NCI-H2107 treated with DMSO at 0.1 percent for 48 hours (cell line): ENCODE measurements at regions not wholly inside any gene's neighbourhood (a gene's known extent, or its start where the extent isn't known, plus 50 kb on each side); places are given as distances from the start of the nearest gene placed in this dataset.

Experiments
- DNase-seq: peaks from one replicate; lab custom pipeline; 2025; ENCODE audit not compliant: unreplicated experiment; lab: John Stamatoyannopoulos, UW

GRCh38 chr12:124489915-124490583 is 77.4 kb downstream of the NCOR2 start:
- no peak for DNase-seq

DNA sequence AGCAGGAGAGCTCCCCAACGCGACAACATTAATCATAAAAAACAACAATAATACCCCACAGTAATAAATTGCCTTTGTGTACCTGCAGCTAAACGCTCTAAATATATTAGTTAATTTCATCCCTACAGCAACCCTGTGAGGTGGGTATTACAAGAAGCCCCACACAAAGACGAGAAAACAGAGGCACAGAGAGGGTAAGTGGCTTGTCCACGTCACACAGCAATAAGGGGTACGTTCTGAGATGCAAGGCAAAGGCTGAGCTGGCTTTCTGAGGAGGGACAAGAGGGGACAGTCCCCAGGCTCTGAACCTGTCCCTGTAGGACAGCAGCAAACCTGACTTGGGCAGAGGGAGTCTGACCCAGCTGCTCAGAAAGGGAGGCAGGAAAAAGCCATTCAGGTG is 78.2 kb downstream of the NCOR2 start:
- DNase-seq = no peak

- no peak for DNase-seq
Observed at GRCh38 chr12:124488520-124488919, 78.9 kb downstream of the NCOR2 start.

DNA sequence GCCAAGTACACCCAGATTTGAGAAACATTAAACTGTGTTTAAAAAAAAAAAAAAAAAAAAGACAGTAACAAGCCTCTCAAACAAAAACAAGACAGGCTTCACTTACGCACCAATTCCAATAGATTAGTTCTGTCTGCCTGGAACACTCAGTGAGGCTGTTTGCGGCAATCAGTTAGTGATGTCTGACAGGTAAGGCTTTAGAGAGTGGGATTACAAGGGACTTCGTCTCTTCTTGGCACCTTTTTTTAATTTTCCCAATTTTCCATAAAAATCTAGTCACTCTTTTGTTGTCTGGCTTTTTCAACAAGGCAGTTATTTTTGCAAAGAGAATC is 79.6 kb downstream of the NCOR2 start:
- no peak for DNase-seq

DNA sequence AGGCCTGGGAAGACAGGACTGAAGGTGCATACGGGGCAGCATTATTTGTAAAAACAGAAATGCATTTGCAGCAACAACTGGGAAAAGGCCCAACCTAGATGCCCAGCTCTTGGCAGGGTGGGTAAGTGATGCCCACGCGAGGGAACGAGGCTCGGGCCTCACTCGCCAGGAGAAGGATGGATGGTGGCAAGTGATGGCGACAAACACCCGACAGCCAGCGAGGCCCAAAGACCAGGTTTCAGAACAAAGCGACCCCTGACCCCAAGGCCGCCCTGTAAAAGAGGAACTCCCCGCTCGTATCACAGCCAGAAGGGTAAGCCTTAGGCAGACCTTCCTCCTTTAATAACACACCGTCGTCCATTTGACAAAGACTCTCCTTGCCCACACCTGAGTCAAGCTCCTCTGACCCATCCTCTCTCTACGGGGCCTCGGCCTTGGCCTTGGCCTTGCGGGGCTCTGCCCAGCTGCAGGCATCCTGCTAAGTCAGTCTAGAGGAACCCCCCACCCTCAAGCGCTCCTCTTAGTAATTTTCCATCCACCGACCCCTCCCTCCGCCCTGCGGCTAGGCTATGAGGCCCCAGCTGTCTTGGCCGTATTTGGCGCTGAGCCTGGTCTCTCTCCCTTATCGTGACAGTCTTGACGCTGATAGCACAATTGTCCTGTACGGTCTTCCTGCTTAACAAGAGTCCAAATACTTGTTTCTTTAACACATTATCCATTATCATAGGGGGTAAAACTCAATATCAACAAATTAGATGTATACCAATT is 80.2 kb downstream of the NCOR2 start:
- DNase-seq = no peak

- DNase-seq = no peak
Observed at GRCh38 chr12:124486346-124486963, 81.0 kb downstream of the NCOR2 start.

DNA sequence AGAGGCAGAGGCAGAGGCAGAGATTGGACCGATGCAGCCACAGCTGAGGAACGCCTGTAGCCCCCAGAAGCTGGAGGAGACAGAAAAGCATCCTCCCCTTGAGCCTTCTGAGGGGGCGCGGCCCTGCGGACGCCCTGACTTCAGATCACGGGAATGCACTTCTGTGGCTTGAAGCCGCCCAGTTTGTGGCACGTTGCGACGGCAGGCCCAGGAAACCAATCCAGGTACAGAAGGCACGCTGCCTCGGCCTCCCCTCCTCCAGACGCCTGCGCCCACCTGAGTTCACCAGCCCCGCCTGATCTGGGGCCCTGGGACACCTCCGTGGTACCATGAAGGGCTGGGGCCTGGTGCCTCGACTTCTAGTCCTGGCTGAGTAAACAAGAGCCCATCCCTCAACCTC is 82.0 kb downstream of the NCOR2 start:
- no peak for DNase-seq

- DNase-seq = no peak
Observed at GRCh38 chr12:124484526-124484953, 82.9 kb downstream of the NCOR2 start.

DNA sequence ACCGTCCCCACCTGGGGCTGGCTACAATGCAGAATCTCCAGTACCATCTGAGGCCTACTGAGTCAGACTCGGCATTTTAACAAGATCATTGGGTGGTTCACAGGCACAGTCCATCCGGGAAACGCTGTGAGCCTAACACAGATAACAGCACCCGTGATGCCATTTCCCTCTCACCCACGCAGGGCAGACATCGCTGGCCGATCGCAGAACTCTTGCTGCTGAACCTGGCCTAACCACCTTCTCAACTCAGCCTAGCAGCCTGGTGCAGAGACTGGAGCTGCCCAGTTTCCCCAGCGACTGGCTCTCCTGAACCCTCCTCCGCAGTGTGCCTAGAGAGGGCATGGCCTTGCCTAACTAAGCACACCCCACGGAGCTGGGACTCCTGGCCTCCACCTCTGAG is 83.3 kb downstream of the NCOR2 start:
- DNase-seq = no peak

DNA sequence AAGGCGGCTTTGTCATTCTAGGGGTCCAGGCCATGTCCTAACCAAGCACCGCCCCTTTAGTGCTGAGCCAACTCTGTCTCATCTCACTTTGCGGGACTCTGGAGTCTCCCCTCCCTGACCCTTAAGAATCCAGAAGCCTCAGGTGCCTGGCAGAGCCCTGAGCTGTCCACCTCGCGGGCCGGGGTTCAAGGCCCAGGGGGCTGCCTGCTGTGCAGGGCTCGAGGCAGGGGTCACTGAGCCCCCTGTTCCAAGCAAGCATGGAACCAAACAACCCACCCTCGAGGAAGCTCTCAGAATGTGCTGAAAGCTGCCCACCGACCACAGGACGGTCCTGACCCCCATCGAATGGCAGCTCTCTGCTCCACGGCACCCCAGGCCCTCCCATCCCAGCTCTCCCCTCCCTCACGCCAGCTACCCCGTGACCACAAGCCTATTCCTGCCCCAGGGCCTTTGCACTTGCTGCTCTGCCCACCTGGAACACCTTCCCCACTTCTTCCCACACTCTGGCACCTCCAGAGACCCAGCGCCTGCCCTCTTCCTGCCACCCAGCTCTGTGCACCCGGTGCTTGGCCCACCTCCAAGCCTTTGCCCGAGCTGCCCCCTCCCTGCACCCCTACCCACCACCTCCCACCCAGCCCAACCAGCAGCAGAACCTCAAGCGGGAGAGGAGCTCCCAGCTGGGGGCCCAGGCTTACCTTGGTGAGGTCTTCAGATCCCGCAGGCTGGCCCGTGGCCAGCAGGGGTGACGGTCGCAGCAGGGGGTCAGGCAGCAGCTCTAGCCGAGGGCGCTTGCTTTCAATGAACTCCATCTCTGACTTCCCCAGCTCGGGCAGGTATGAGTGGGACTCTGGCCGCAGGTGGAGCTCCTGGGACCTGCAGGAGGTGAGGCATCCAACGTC is 84.3 kb downstream of the NCOR2 start:
- no peak for DNase-seq

DNA sequence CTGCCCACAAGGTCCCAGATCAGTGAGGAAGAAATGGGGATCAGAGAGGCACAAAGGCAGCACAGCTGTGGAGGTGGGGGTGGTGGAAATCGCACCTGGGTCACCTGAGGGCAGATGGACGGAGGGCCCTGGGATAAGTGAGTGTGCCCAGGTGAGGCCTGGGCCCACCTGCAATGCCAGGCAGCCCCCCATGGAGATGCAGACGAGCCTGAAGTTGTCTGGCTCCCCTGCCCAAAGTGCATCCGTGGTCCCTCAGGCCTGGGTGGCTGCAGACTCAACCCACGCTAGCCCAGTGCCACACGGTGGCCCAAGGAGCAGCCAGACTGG is 84.9 kb downstream of the NCOR2 start:
- no peak for DNase-seq

DNA sequence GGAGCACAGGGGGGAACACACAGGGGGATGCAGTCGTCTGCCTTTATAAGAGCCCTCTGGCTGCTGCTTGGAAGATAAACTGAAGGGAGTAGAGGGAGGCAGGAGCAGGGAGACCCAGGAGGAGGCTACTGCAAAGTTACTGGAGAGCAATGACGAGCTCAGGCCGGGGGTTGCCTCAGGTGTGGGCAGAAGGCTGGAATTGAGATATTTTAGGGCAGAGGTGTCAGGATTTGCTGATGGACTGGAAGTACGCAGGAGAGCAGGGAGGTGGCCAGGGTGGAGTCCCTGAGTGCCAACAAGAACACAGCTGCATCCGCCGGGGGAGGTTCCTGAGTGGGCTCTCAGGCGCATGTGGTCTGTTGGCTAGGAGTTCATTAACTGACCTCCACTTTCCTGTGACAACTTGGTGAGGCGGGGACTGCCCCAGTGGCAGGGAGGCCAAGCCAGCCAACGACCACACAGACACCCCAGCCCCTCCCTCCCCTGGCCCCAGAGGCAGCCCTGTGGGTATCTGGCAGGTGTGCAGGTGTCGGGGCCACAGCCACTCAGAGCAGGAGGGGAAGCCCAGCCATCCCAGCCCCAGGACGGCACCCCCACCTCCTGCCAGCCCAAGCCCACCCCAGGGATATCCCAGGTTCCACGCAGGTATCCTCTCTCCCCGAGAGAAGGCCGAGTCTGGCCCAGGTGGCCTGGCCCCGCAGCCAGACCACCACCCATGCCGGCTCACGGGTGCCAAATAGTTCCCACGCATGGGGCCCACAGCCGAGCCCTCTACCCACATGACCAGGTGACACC is 85.4 kb downstream of the NCOR2 start:
- DNase-seq = no peak

- DNase-seq = no peak
Observed at GRCh38 chr12:124481257-124481750, 86.1 kb downstream of the NCOR2 start.

DNA sequence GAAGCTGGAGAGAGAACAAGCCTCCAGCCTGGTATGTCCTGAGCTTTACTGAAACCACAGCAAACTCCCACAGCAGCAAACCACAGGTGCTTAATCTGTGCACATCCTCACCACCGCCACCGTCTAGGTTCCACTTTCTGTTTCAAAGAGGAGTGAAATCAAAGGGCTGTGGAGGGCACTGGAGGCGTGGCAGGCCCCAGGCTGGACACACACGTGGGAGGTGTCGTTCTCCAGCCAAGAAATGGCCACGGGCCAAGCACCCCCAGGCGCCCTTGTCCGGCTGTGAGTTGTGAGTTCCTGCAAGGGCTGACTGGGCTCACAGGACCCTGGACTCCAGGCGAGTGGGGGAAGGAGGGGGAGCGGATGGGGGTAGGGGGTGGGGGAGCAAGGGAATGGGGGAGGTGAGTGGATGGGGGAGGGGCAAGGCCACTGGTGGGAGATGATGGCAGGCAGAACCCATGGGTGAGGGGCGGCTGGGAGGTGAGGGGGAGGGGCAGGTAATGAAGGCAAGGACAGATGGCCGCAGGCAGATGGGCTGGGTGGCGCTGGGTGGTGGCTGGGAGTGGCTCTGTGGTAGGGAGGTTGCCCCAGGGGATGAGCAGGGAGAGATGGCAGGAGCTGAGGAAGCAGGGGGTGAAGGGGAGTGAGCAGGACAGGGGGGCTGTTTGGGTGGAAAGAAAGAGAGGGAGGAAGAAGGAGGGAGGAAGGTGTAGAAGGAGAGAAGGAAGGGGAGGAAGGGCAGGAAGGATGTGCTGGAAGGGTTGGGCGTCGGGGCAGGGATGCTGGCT is 86.7 kb downstream of the NCOR2 start:
- peak; percentile 20 for DNase-seq

DNA sequence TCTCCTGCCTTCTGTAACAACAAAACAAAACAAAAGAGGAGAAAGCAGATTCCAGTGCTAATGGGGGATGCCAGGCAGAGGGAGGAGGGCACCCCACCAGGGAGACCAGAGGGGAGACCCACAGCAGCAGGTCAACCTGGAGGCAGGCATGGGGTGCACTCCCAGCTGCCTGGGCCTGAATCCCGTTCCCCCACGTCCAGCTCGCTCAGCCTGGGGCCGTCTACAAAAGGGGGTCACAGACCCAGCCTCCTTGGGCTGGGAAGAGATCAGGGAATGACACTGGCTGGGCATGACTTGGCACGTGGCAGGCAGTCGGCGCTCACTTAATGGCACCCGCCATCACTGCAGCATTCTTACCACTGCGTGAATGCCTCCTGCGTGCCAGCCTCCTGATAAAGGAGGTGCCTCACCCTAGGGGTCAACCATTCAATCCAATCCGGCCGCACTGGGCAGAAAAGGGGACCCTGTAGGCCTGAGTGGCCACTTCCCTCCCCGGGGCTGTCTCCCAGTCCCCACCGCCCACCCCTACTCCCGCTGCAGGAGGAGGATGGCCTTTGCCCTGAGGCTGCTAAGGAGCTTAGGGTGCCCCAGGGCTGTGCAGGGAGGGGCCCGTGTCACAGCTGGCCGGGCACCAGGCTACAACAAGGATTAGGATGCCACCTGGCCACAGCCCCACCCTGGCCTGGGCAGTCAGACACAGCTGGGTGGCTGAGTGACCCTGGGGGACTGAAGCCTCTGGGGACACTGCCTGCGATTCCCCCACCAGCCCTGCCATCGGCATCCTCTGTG is 87.5 kb downstream of the NCOR2 start:
- DNase-seq = no peak

DNA sequence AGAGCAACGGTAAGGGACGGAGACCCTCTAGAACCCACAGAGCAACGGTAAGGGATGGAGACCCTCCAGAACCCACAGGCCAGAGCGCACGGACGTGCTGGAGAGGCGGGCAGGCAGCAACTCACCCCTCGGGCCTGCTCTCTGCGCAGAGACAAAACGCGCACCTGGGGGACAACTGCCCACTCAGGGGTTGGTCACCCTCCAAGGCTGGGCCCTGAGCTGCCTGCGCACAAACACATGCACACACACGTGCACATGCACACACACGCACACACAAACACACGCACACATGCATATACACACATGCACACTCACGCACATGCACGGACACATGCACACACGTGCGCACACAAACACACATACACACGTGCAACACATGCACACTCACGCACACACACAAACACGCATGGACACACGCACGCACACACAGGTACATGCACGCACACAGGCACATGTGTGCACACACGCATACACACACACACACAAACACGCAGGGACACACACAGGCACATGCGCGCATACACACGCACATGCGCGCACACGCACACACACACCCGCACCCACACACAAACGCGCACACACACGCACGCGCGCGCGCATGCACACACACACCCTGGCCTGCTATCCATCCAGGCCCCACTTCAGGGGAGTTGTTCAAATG is 88.3 kb downstream of the NCOR2 start:
- DNase-seq = no peak

- DNase-seq = no peak
Observed at GRCh38 chr12:124478416-124478815, 89.0 kb downstream of the NCOR2 start.

GRCh38 chr12:124477107-124477915 is 90.1 kb downstream of the NCOR2 start:
- DNase-seq = no peak
